Thoracic aorta (tissue), 2 donors: ENCODE measurements at regions not wholly inside any gene's neighbourhood (a gene's known extent, or its start where the extent isn't known, plus 50 kb on each side); places are given as distances from the start of the nearest gene placed in this dataset.

ENCODE experiments used
- ATAC-seq: fragments of 150-250 bp; one replicate; pipeline ENCODE4 v1.8.0; 2017; ENCODE audit warnings: low read depth; ENCODE audit not compliant: insufficient number of reproducible peaks, low FRiP score
- DNase-seq: peaks from one replicate; pipeline ENCODE4 v3.0.0-alpha.2; 2020; ENCODE audit warnings: low spot score
- H3K27ac ChIP-seq, 2 donors: fragments of 200-600 bp; sonication (generic); 1 replicate in 1 of 2; 2 replicates in 1 of 2; pipeline ENCODE4 v1.5.1; 2016; ENCODE audit warnings: mild to moderate bottlenecking in 2 of 2, moderate library complexity in 2 of 2
- H3K27me3 ChIP-seq: fragments of 200-600 bp; sonication (generic); replicated peaks from 2 replicates; pipeline ENCODE4 v1.6.0; 2016; ENCODE audit warnings: mild to moderate bottlenecking; ENCODE audit not compliant: insufficient read depth
- H3K36me3 ChIP-seq: fragments of 200-600 bp; sonication (generic); one replicate; pipeline ENCODE4 v1.5.1; 2016
- H3K4me1 ChIP-seq, 2 donors: fragments of 200-600 bp; sonication (generic); 1 replicate in 1 of 2; 2 replicates in 1 of 2; pipeline versions ENCODE4 v1.5.1 to v1.6.0; 2016; ENCODE audit warnings: low read depth in 2 of 2, mild to moderate bottlenecking in 1 of 2; ENCODE audit not compliant: control insufficient read depth in 1 of 2
- H3K4me3 ChIP-seq: fragments of 200-600 bp; sonication (generic); 2 replicates; pipeline ENCODE4 v1.5.1; 2016; ENCODE audit warnings: mild to moderate bottlenecking
- H3K9me3 ChIP-seq: fragments of 200-600 bp; sonication (generic); 2 replicates; pipeline ENCODE4 v1.5.1; 2016
- CTCF ChIP-seq: fragments of 200-600 bp; sonication (generic); IDR thresholded peaks from one replicate; pipeline ENCODE4 v1.5.1; 2019; ENCODE audit warnings: antibody characterized with exemption

GRCh38 chr5:166712447-166713185 is 1578.8 kb upstream of the WWC1 start:
- Histone ChIP-seq H3K4me3 (no peak overlapping the region), H3K9me3 (no peaks in the 10 kb centered on the region), H3K4me1 (no peaks in the 10 kb centered on the region), H3K27ac (no peak overlapping the region), H3K36me3 (no peaks in the 10 kb centered on the region), H3K27me3 (no peaks in the 10 kb centered on the region)
- ATAC-seq (no peak), DNase-seq (no peak)
- no peak for TF ChIP-seq CTCF

DNA sequence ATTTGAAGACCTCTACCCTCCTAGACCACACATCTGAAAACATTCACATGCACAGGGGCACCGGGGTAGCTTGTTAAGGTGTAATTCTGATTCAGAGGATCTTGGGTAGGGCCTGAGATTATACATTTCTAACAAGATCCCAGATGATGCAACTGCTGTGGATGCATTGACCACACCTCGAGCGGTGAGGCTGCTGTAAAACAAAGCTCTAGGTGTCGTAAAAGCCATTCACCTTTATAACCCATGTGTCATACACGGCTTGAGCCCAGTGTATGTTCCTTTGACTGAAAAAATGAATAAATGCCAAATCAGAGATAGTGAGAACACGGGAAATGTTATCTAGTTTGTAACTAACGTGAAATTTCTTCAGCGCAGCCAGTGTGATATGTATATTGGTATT is 1578.2 kb upstream of the WWC1 start:
- Histone ChIP-seq H3K4me1 (no peaks in the 10 kb centered on the region), H3K36me3 (no peaks in the 10 kb centered on the region), H3K4me3 (no peak overlapping the region), H3K27me3 (no peaks in the 10 kb centered on the region), H3K27ac (no peak overlapping the region), H3K9me3 (no peaks in the 10 kb centered on the region)
- no peak for ATAC-seq
- no peak for DNase-seq
- TF ChIP-seq CTCF = no peak

DNA sequence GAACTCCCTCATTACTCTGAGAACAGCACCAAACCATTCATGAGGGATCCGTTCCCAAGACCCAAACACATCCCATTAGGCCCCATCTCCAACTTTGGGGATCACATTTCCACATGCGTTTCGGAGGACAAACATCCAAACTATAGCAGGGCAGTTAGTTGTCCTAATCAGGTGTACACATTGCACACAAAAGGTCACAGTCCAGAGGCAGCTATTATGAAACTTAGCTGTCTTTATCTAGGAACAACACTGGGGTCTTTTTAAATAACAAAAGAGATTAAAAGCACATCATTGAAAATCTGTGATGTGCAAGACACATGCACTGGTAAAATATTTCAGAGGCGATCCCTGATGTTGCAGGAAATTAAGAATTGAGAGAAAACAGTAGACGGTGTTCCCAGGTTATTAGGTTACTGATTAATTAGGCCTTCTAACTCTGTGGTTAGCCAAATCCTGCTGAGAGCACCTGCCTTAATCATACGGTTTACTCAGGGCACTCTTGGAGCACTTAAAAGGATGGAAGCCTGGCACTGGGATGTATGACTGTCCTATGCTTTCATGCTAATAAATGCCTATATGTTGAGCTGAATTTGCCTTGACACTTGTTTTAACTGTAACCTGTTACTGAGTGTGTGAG is 1574.5 kb upstream of the WWC1 start:
- no peak overlapping the region for H3K4me3 ChIP-seq
- DNase-seq (no peak), ATAC-seq (no peak)
- TF ChIP-seq CTCF = no peak
- H3K9me3 ChIP-seq = no peaks in the 10 kb centered on the region
- no peaks in the 10 kb centered on the region for H3K27me3 ChIP-seq
- no peaks in the 10 kb centered on the region for H3K4me1 ChIP-seq
- no peak overlapping the region for H3K27ac ChIP-seq
- H3K36me3 ChIP-seq = no peaks in the 10 kb centered on the region

DNA sequence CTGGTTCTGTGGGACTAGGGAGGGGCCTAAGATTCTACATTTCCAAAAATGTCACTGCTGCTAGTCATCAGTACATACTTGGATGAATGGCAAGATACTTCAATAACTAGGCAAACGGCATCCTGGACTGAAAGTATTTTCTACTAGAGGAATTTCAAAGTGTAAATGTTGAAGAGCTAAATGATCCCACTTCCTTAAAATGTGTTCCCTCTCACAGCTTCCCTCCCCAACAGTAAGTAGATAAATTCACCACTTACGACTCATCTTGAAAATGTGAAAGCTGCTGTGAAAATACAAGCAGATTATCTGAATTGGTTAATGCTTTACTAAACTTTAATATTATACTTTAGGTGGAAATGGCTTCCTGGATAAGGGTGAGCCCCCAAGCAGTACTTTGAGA is 1571.5 kb upstream of the WWC1 start:
- Histone ChIP-seq H3K4me1 (no peaks in the 10 kb centered on the region), H3K4me3 (no peak overlapping the region), H3K27me3 (no peaks in the 10 kb centered on the region), H3K27ac (no peak overlapping the region), H3K36me3 (no peaks in the 10 kb centered on the region), H3K9me3 (no peaks in the 10 kb centered on the region)
- DNase-seq (no peak), ATAC-seq (no peak)
- TF ChIP-seq CTCF = no peak

DNA sequence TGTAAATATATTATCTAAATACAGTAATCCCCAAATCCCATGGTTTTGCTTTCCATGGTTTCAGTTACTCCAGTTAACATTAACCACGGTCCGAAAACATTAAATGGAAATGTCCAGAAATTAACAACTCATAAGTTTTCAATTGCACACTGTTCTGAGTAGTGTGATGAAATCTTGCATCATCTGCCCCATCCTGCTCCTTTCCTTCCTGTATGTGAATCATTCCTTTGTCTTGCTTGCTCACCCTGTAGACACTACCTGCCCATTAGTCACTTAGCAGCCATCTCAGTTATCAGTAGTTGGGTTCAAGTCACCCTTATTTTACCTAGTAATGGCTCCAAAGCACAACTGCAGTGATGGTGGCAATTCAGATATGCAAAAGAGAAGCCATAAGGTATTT is 1568.5 kb upstream of the WWC1 start:
- H3K36me3 ChIP-seq = no peaks in the 10 kb centered on the region
- H3K27ac ChIP-seq = no peak overlapping the region
- H3K4me3 ChIP-seq = no peak overlapping the region
- H3K4me1 ChIP-seq = no peaks in the 10 kb centered on the region
- ATAC-seq (no peak), DNase-seq (no peak)
- no peaks in the 10 kb centered on the region for H3K9me3 ChIP-seq
- H3K27me3 ChIP-seq = no peaks in the 10 kb centered on the region
- TF ChIP-seq CTCF = no peak
